H9 (cell line): ENCODE measurements at regions not wholly inside any gene's neighbourhood (a gene's known extent, or its start where the extent isn't known, plus 50 kb on each side); places are given as distances from the start of the nearest gene placed in this dataset.

ENCODE experiments used
- DNase-seq: peaks from one replicate; pipeline ENCODE4 v3.0.0-alpha.2; 2017
- H2AFZ ChIP-seq: one replicate; pipeline ENCODE4 v1.6.1; 2013; ENCODE audit warnings: mild to moderate bottlenecking, low read length, control low read depth, moderate library complexity
- H2AK5ac ChIP-seq: 2 replicates; pipeline ENCODE4 v1.6.1; 2013; ENCODE audit warnings: low read length, control low read depth, mixed read lengths; ENCODE audit not compliant: insufficient read length
- H2BK120ac ChIP-seq: one replicate; pipeline ENCODE4 v1.6.1; 2013; ENCODE audit warnings: low read depth, mild to moderate bottlenecking, low read length, control low read depth, inconsistent platforms; ENCODE audit not compliant: poor library complexity, severe bottlenecking
- H2BK12ac ChIP-seq: 2 replicates; pipeline ENCODE4 v1.6.1; 2013; ENCODE audit warnings: low read length, control low read depth, mixed read lengths, low read depth; ENCODE audit not compliant: insufficient read length
- H2BK15ac ChIP-seq: 2 replicates; pipeline ENCODE4 v1.6.1; 2013; ENCODE audit warnings: low read depth, low read length, control low read depth
- H2BK20ac ChIP-seq: one replicate; pipeline ENCODE4 v1.6.1; 2013; ENCODE audit warnings: low read depth, mild to moderate bottlenecking, low read length, control low read depth, inconsistent platforms; ENCODE audit not compliant: poor library complexity, severe bottlenecking
- H2BK5ac ChIP-seq: 2 replicates; pipeline ENCODE4 v1.6.1; 2013; ENCODE audit warnings: low read length, control low read depth, mixed read lengths; ENCODE audit not compliant: insufficient read length
- H3K14ac ChIP-seq: 2 replicates; pipeline ENCODE4 v1.6.1; 2013; ENCODE audit warnings: low read length, control low read depth; ENCODE audit not compliant: insufficient read depth
- H3K18ac ChIP-seq: 2 replicates; pipeline ENCODE4 v1.6.1; 2013; ENCODE audit warnings: low read depth, mild to moderate bottlenecking, mixed read lengths, low read length, control low read depth; ENCODE audit not compliant: insufficient read length
- H3K23ac ChIP-seq: 2 replicates; pipeline ENCODE4 v1.6.1; 2013; ENCODE audit warnings: low read length, control low read depth, mixed read lengths, low read depth; ENCODE audit not compliant: insufficient read length
- H3K23me2 ChIP-seq: 2 replicates; pipeline ENCODE4 v1.6.1; 2013; ENCODE audit warnings: low read depth, mild to moderate bottlenecking, mixed read lengths, low read length, control low read depth; ENCODE audit not compliant: insufficient read length, poor library complexity, severe bottlenecking
- H3K27ac ChIP-seq: 2 replicates; pipeline ENCODE4 v1.5.1; 2013; ENCODE audit warnings: low read length, control low read depth, mixed read lengths, low read depth; ENCODE audit not compliant: insufficient read length
- H3K27me3 ChIP-seq: 2 replicates; pipeline ENCODE4 v1.6.1; 2013; ENCODE audit warnings: low read length, control low read depth, inconsistent platforms; ENCODE audit not compliant: insufficient read depth
- H3K4ac ChIP-seq: 2 replicates; pipeline ENCODE4 v1.6.1; 2013; ENCODE audit warnings: low read depth, mild to moderate bottlenecking, control low read depth, inconsistent platforms, low read length, moderate library complexity
- H3K4me1 ChIP-seq: 2 replicates; pipeline ENCODE4 v1.6.1; 2013; ENCODE audit warnings: low read length, control low read depth, inconsistent platforms; ENCODE audit not compliant: insufficient read depth
- H3K4me2 ChIP-seq: 2 replicates; pipeline ENCODE4 v1.6.1; 2013; ENCODE audit warnings: low read length, control low read depth, mixed read lengths; ENCODE audit not compliant: insufficient read length, insufficient read depth
- H3K56ac ChIP-seq: 2 replicates; pipeline ENCODE4 v1.6.1; 2013; ENCODE audit warnings: low read depth, mild to moderate bottlenecking, mixed read lengths, low read length, control low read depth; ENCODE audit not compliant: insufficient read length
- H3K79me1 ChIP-seq: 2 replicates; pipeline ENCODE4 v1.6.1; 2013; ENCODE audit warnings: low read depth, mild to moderate bottlenecking, moderate library complexity, low read length, control low read depth, inconsistent platforms; ENCODE audit not compliant: insufficient read depth, poor library complexity, severe bottlenecking
- H3K79me2 ChIP-seq: 2 replicates; pipeline ENCODE4 v1.6.1; 2013; ENCODE audit warnings: low read length, control low read depth, inconsistent platforms; ENCODE audit not compliant: insufficient read depth
- H3K9ac ChIP-seq: 2 replicates; pipeline ENCODE4 v1.6.1; 2013; ENCODE audit warnings: low read length, control low read depth, mixed read lengths; ENCODE audit not compliant: insufficient read length; ENCODE audit errors: extremely low read depth
- H3K9me3 ChIP-seq: one replicate; pipeline ENCODE4 v1.6.1; 2013; ENCODE audit warnings: low read depth, low read length, inconsistent platforms; ENCODE audit not compliant: control insufficient read depth
- H3T11ph ChIP-seq: one replicate; pipeline ENCODE4 v1.6.1; 2013; ENCODE audit warnings: mild to moderate bottlenecking, low read length, control low read depth, inconsistent platforms
- H4K20me1 ChIP-seq: one replicate; pipeline ENCODE4 v1.6.1; 2013; ENCODE audit not compliant: control insufficient read depth, insufficient read length, insufficient read depth
- H4K5ac ChIP-seq: 2 replicates; pipeline ENCODE4 v1.6.1; 2013; ENCODE audit warnings: low read depth, mild to moderate bottlenecking, mixed read lengths, low read length, control low read depth; ENCODE audit not compliant: insufficient read length
- H4K8ac ChIP-seq: replicated peaks from 2 replicates; pipeline ENCODE4 v1.6.1; 2013; ENCODE audit warnings: low read length, control low read depth, mixed read lengths, low read depth; ENCODE audit not compliant: insufficient read length
- H4K91ac ChIP-seq: 2 replicates; pipeline ENCODE4 v1.6.1; 2013; ENCODE audit warnings: low read depth, mild to moderate bottlenecking, moderate library complexity, mixed read lengths, low read length, control low read depth; ENCODE audit not compliant: insufficient read length
- H3K27ac Mint-ChIP-seq, 3 experiments: 2 replicates in 2 of 3; 3 replicates in 1 of 3; pipeline ENCODE4 v1.8.0; 2020 to 2021; ENCODE audit warnings: mixed read lengths in 3 of 3, mild to moderate bottlenecking in 1 of 3, moderate library complexity in 1 of 3
- H3K27me3 Mint-ChIP-seq: 2 replicates; pipeline ENCODE4 v1.8.0; 2021; ENCODE audit warnings: low read depth, mild to moderate bottlenecking, moderate library complexity, mixed read lengths
- H3K36me3 Mint-ChIP-seq, 3 experiments: 2 replicates in 2 of 3; 3 replicates in 1 of 3; pipeline ENCODE4 v1.8.0; 2020 to 2021; ENCODE audit warnings: low read depth in 3 of 3, mixed read lengths in 3 of 3; ENCODE audit not compliant: insufficient read depth in 1 of 3
- H3K4me1 Mint-ChIP-seq, 2 experiments: 2 replicates each; pipeline ENCODE4 v1.8.0; 2020; ENCODE audit warnings: mixed read lengths in 2 of 2
- H3K4me3 Mint-ChIP-seq, 2 experiments: 2 replicates in 1 of 2; 3 replicates in 1 of 2; pipeline ENCODE4 v1.8.0; 2020 to 2021; ENCODE audit warnings: mild to moderate bottlenecking in 2 of 2, mixed read lengths in 2 of 2, moderate library complexity in 1 of 2
- H3K9me3 Mint-ChIP-seq, 2 experiments: 2 replicates in 1 of 2; 3 replicates in 1 of 2; pipeline ENCODE4 v1.8.0; 2020; ENCODE audit warnings: mild to moderate bottlenecking in 2 of 2, mixed read lengths in 2 of 2, moderate library complexity in 1 of 2
- WGBS: extraction: QIAGEN DNeasy Blood & Tissue Kit; methylation state at CpG from one replicate; pipeline ENCODE4 v1.1.7; 2013; ENCODE audit warnings: missing lambda C conversion rate, low lambda C conversion rate, mixed read lengths; ENCODE audit not compliant: insufficient read length; ENCODE audit errors: extremely low coverage; 5-methylcytosine and 5-hydroxymethylcytosine counted together
- TF ChIP-seq, protein P1 (sequence below): fragments of 200-600 bp; sonication (generic); conservative IDR thresholded peaks from 3 replicates; pipeline ENCODE4 v1.8.0; 2021; ENCODE audit warnings: antibody characterized with exemption, mild to moderate bottlenecking

DNA sequence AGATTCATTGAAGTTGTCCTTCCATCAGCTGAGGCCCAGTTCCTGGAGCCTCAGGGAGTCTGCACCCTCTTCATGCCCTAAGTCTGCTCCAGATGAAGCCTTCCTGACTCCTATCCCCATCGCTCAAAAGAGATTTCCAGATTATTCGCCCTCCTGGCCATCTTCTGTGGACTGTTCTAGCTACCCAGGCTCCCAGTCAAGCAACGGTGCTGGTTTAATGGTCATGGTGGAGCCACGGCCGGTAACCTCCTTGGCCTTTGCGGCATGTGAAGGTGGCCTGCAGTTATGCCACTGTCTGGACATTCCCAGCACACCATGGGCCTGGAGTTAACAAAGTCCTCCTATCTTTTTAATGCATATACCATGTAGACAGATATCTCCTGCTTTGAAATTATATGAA, 140.1 kb upstream of the ASB18 start:
- no peak overlapping the region for H2AFZ ChIP-seq
- no peaks in the 10 kb centered on the region for H3K79me2 ChIP-seq
- H3K23me2 ChIP-seq = no peaks in the 10 kb centered on the region
- H4K20me1 ChIP-seq = no peaks in the 10 kb centered on the region
- Mint-ChIP-seq H3K4me3 (no peak overlapping the region), H3K4me1 (peaks cover 24% of the 10 kb centered on the region in 2 experiments), H3K27ac (no peak overlapping the region), H3K9me3 (peaks cover 3 to 5% of the 10 kb centered on the region in 2 experiments; a peak in 3 of 5 replicates), H3K36me3 (peaks cover 0 to 6% (median 0%) of the 10 kb centered on the region in 3 experiments; a peak in 1 of 7 replicates), H3K27me3 (no peaks in the 10 kb centered on the region)
- H3K14ac ChIP-seq = no peak overlapping the region
- no peak overlapping the region for H4K91ac ChIP-seq
- no peak overlapping the region for H4K5ac ChIP-seq
- no peak overlapping the region for H3T11ph ChIP-seq
- H2BK120ac ChIP-seq = no peak overlapping the region
- peaks cover 6% of the 10 kb centered on the region for H3K9me3 ChIP-seq
- WGBS = no CpG with 5 or more reads among the region's 6 CpGs
- H3K27me3 ChIP-seq = no peaks in the 10 kb centered on the region
- no peak overlapping the region for H4K8ac ChIP-seq
- no peak overlapping the region for H3K18ac ChIP-seq
- no peak overlapping the region for H3K23ac ChIP-seq
- no peak overlapping the region for H3K27ac ChIP-seq
- H2AK5ac ChIP-seq = no peak overlapping the region
- no peak overlapping the region for H2BK15ac ChIP-seq
- H2BK5ac ChIP-seq = no peak overlapping the region
- no peak overlapping the region for H3K9ac ChIP-seq
- no peak overlapping the region for H3K56ac ChIP-seq
- H2BK20ac ChIP-seq = no peak overlapping the region
- H3K4me2 ChIP-seq = no peak overlapping the region
- no peaks in the 10 kb centered on the region for H3K79me1 ChIP-seq
- no peak overlapping the region for H3K4ac ChIP-seq
- H2BK12ac ChIP-seq = no peak overlapping the region
- no peaks in the 10 kb centered on the region; the same call in 1 of the 2 replicates for H3K4me1 ChIP-seq
- TF ChIP-seq, protein P1, sequence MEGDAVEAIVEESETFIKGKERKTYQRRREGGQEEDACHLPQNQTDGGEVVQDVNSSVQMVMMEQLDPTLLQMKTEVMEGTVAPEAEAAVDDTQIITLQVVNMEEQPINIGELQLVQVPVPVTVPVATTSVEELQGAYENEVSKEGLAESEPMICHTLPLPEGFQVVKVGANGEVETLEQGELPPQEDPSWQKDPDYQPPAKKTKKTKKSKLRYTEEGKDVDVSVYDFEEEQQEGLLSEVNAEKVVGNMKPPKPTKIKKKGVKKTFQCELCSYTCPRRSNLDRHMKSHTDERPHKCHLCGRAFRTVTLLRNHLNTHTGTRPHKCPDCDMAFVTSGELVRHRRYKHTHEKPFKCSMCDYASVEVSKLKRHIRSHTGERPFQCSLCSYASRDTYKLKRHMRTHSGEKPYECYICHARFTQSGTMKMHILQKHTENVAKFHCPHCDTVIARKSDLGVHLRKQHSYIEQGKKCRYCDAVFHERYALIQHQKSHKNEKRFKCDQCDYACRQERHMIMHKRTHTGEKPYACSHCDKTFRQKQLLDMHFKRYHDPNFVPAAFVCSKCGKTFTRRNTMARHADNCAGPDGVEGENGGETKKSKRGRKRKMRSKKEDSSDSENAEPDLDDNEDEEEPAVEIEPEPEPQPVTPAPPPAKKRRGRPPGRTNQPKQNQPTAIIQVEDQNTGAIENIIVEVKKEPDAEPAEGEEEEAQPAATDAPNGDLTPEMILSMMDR = no peak
- no peak for DNase-seq
